ENCODE measurements at regions not wholly inside any gene's neighbourhood (a gene's known extent, or its start where the extent isn't known, plus 50 kb on each side); places are given as distances from the start of the nearest gene placed in this dataset.

DNA sequence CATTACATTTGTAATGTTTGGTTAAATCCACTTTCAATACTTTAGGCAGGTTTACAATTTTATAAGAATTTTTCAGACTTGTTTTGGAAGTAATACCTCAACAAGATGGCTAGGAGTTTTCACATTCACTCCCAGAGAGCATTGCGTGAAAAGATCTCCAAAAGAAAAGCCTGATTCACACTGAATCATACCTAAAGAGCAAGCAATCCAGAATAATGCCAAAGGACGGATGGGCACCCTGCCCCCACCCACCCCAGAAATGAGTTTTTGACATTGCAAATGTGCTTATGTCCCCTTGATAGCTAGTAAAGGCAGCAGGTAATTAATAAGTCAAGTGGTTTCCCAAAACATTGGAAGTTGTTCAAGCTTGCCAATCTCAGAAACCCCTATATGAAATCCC, 557.7 kb upstream of the TENM3 start:
- DNase-seq (ENCODE audit: low read depth), result no peak

GRCh38 chr4:181685911-181686310, 557.3 kb upstream of the TENM3 start:
- DNase-seq (ENCODE audit: low read depth), result no peak

- no peak for DNase-seq (ENCODE audit: low read depth)
Measured at GRCh38 chr4:181687116-181687515, 556.1 kb upstream of the TENM3 start.

DNA sequence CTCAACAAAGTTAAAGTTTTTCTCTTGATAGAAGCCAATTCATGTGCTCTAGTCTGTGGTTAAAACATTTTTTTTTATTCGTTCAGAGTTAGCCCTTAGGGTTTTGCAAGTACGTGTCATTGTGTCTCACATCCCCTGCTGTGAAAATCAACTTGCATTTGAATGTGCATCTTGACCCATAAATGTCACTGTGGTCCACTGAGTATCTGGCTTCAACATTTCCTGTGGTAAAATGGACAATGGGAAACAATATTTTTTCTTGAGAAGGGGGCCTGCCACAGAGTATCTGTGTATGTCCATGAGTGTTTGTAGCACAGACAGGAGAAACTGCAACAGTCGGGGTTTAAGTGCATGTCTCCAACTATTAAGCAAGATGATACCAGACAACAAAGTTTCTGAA, 554.8 kb upstream of the TENM3 start:
- no peak for DNase-seq (ENCODE audit: low read depth)

GRCh38 chr4:181688872-181689271, 554.3 kb upstream of the TENM3 start:
- no peak for DNase-seq (ENCODE audit: low read depth)

DNA sequence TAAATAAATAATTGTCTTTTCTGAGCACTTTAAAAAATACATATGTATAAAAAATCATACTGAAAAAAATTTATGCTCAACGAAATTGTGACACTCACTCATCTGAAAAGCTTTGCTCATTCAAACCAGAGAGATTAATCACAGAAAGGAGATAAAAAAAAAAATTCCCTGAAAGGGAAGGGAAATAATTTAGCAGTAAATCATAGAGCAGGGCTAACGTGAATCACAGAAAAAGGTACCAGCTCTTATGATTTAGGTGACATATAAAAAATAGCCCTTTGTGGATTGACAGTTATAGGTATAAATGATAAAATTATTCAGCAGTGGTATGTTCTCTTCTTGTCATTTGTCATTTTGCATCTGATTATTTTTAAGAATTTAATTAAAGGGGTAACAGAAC, 552.7 kb upstream of the TENM3 start:
- DNase-seq (ENCODE audit: low read depth), result no peak

DNA sequence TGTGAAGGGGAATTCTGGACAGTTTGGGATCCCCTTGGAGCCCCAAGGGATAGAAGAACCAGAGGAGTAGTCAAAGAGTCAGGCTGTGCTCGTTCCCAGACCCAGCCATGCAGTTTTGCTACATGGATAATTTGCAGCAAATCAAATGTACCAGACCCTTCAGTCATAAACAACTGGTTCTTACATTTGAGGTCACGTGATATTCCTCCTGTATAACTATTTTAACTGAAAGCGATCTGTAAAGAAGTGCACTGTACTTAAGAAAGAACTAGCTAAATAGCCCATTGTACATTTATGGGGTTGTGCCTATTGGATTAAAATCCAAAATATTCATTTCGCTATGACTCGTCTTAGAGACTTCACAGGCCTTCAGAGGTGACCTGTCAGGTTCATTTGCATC, 550.2 kb upstream of the TENM3 start:
- no peak for DNase-seq (ENCODE audit: low read depth)

- DNase-seq (ENCODE audit: low read depth), result no peak
Measured at GRCh38 chr4:181693517-181693916, 549.7 kb upstream of the TENM3 start.

DNA sequence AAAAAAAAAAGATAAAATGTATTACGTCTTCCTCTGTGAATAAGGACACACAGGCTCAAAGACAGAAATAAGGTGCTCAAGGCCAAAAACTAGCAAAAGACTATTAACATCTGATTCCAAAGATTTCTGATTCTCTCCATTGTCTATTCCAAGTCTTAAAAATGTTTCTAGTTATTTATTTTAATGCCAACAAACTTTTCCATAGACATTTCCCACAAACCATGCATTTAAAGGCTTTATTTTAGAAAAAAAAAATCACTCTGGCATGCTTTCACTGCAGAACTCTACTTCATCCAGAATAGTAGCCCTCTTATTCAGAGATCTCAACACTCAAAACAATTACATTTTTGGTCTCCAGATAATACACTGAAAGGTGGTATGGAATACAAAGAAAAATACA, 545.0 kb upstream of the TENM3 start:
- DNase-seq (ENCODE audit: low read depth), result no peak

GRCh38 chr4:181701214-181701613, 542.0 kb upstream of the TENM3 start:
- DNase-seq (ENCODE audit: low read depth), result no peak

GRCh38 chr4:181701894-181702293, 541.3 kb upstream of the TENM3 start:
- DNase-seq (ENCODE audit: low read depth), result no peak

DNA sequence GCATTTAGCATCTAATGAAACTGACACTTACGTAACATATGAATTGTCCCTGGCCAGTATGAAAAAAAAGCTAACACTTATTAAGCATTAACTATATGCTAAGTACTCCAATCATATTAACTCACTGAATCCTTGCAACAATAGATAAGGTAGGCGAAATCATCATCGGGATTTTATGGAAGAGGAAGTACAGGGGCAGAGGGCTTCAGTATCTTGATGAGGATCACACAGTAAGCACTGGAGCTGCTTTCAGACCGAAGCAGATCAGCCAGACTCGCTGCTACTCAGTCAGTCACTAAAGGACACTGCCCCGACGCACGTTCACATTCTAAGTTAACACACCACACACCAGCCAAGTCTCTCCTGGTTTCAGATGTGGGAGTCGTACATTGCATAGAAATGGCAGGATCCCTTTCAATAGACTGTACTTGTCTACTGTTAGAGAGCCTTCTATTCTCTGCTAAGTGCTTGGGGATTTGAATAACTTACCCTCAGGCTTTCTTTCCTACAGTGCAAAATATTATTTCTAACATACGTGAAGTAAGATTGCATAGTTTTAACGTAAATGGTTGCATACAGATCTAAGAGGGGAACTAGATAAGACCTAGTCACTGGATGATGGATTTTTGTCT, 540.2 kb upstream of the TENM3 start:
- no peak for DNase-seq (ENCODE audit: low read depth)

GRCh38 chr4:181710143-181710542, 533.1 kb upstream of the TENM3 start:
- DNase-seq (ENCODE audit: low read depth), result no peak

DNA sequence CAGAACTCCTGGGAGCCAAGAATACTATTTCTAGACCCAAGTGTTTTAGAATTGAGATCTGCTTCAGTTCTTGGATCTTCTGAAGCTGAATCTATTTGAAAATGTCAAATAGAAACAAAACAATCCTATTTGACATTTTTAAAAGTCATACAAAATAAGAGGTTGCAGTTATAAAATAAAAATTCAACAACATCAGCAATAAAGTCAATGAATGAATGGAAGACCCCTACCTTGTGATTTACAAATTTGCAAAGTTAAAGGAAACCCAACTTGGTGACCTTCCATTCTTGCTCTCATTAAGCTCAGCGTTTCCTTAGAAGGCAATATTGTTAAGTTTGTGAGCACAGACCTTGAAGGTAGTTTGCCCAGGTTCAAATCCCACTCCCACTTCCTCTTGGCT, 531.8 kb upstream of the TENM3 start:
- no peak for DNase-seq (ENCODE audit: low read depth)

DNA sequence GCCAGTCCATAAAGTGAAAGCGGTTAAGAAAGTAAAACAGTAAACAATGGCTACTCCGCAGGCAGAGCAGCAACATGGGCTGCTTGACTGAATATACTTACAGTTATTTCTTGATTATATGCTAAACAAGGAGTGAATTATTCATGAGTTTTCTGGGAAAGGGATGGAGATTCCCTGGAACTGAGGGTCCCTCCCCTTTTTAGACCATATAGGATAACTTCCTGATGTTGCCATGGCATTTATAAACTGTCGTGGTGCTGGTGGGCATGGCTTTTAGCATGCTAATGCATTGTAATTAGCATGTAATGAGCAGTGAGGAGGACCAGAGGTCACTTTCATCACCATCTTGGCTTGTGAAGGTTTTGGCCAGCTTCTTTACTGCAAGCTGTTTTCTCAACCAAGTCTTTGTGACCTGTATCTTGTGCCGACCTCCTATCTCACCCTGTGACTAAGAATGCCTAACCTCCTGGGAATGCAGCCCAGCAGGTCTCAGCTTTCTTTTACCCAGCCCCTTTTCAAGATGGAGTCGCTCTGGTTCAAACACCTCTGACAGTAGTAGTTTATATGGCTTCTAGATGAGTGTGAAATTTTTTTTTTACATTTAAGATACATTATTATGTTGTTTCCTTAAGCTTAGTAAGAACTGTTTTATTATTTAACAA, 514.8 kb upstream of the TENM3 start:
- DNase-seq (ENCODE audit: low read depth), result no peak

- DNase-seq (ENCODE audit: low read depth), result no peak
Measured at GRCh38 chr4:181731900-181732299, 511.3 kb upstream of the TENM3 start.

- DNase-seq (ENCODE audit: low read depth), result no peak
Measured at GRCh38 chr4:181737744-181738143, 505.5 kb upstream of the TENM3 start.

DNA sequence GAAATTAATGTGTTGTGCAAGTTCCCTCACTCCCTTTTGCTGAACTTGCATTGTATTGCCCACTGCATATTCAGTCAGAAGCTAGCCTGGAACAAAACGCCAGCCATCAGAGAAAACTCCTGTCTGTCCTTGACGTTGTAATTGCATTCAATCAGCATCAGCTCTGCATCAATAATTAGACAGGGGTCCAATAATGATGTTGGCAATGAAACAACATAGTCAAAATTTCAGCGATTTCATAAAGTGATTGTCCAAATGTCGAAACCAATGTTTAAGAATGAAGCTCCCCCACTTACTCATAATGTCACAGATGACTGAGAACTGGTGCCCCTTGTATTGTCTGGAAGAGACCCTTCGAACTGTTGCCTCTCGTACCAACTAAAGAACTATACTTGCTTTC, 504.2 kb upstream of the TENM3 start:
- DNase-seq (ENCODE audit: low read depth), result no peak

DNA sequence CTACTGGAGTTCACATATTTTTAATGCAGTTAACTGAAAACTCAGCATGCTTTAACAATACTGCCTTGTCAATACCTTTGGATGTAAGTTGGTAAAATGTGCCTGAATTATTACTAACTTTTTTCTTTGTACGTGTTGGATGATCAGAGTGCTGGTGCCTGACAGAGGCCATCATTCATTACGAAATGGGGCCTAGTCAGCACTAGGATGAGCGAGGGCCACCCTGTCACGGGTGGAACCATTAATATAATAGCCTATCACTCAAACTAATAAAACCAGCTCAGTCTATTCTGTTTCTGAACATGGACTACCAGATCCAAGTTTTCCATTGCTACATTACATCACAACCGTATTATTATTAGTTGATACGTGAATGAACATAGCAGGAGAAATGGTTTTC, 501.7 kb upstream of the TENM3 start:
- DNase-seq (ENCODE audit: low read depth), result no peak

GRCh38 chr4:181745933-181746625, 497.1 kb upstream of the TENM3 start:
- DNase-seq (ENCODE audit: low read depth), result no peak

GRCh38 chr4:181748581-181748980, 494.6 kb upstream of the TENM3 start:
- DNase-seq (ENCODE audit: low read depth), result no peak

- no peak for DNase-seq (ENCODE audit: low read depth)
Measured at GRCh38 chr4:181752516-181752915, 490.7 kb upstream of the TENM3 start.

GRCh38 chr4:181753207-181753606, 490.0 kb upstream of the TENM3 start:
- DNase-seq (ENCODE audit: low read depth), result no peak

- DNase-seq (ENCODE audit: low read depth), result no peak
Measured at GRCh38 chr4:181755846-181756245, 487.4 kb upstream of the TENM3 start.

Data from activated T-cell treated with anti-CD3 and anti-CD28 coated beads for 24 hours (primary cell).